ENCODE measurements at regions not wholly inside any gene's neighbourhood (a gene's known extent, or its start where the extent isn't known, plus 50 kb on each side); places are given as distances from the start of the nearest gene placed in this dataset.

- no peak overlapping the region for H3K4me3 ChIP-seq (ENCODE audit: low read depth, low read length)
- no peak for TF ChIP-seq CTCF (IDR thresholded peaks at IDR 0.05; ENCODE audit: borderline replicate concordance, insufficient read depth, low read depth, low read length)
Measured at GRCh38 chr6:37561361-37561760, 61.7 kb upstream of the CCDC167 start.

GRCh38 chr6:37560737-37561103 lies 61.0 kb upstream of the CCDC167 start:
- no peak overlapping the region for H3K4me3 ChIP-seq (ENCODE audit: low read depth, low read length)
- no peak for TF ChIP-seq CTCF (IDR thresholded peaks at IDR 0.05; ENCODE audit: borderline replicate concordance, insufficient read depth, low read depth, low read length)

GRCh38 chr6:37559501-37559900 lies 59.8 kb upstream of the CCDC167 start:
- no peak for TF ChIP-seq CTCF (IDR thresholded peaks at IDR 0.05; ENCODE audit: borderline replicate concordance, insufficient read depth, low read depth, low read length)

GRCh38 chr6:37559050-37559449 lies 59.4 kb upstream of the CCDC167 start:
- no peak overlapping the region for H3K4me3 ChIP-seq (ENCODE audit: low read depth, low read length)
- no peak for TF ChIP-seq CTCF (IDR thresholded peaks at IDR 0.05; ENCODE audit: borderline replicate concordance, insufficient read depth, low read depth, low read length)

More at GRCh38 chr6:37559501-37559900, 59.8 kb upstream of the CCDC167 start:
- no peak overlapping the region for H3K4me3 ChIP-seq (ENCODE audit: low read depth, low read length)

GRCh38 chr6:37558646-37559045 lies 59.0 kb upstream of the CCDC167 start:
- TF ChIP-seq CTCF (IDR thresholded peaks at IDR 0.05; ENCODE audit: borderline replicate concordance, insufficient read depth, low read depth, low read length) = no peak
- no peak overlapping the region for H3K4me3 ChIP-seq (ENCODE audit: low read depth, low read length)

- TF ChIP-seq CTCF (IDR thresholded peaks at IDR 0.05; ENCODE audit: borderline replicate concordance, insufficient read depth, low read depth, low read length) = no peak
- no peak overlapping the region for H3K4me3 ChIP-seq (ENCODE audit: low read depth, low read length)
Measured at GRCh38 chr6:37558168-37558567, 58.5 kb upstream of the CCDC167 start.

- H3K4me3 ChIP-seq (ENCODE audit: low read depth, low read length) = peak overlapping the region; percentile 36
- no peak for TF ChIP-seq CTCF (IDR thresholded peaks at IDR 0.05; ENCODE audit: borderline replicate concordance, insufficient read depth, low read depth, low read length)
Measured at GRCh38 chr6:37557645-37558114, 58.0 kb upstream of the CCDC167 start.
